ENCODE measurements at regions not wholly inside any gene's neighbourhood (a gene's known extent, or its start where the extent isn't known, plus 50 kb on each side); places are given as distances from the start of the nearest gene placed in this dataset.

- intact Hi-C loops (cut with DNase I), result no loop called here
- no peaks in the 10 kb centered on the region for H3K36me3 ChIP-seq
- H3K27ac ChIP-seq, result no peak overlapping the region
- H3K4me1 ChIP-seq, result peaks cover 0 to 28% (median 5%) of the 10 kb centered on the region in 3 donors
- H3K9me3 ChIP-seq, result no peaks in the 10 kb centered on the region
- H3K27me3 ChIP-seq, result no peaks in the 10 kb centered on the region
- TF ChIP-seq CTCF (IDR thresholded peaks at IDR 0.05), result no peak
- TF ChIP-seq POLR2A (IDR thresholded peaks at IDR 0.05), result no peak
- DNase-seq, result no peak
- 61 to 79% methylated on average over 9 of the region's 9 CpGs for WGBS, 2 donors
- H3K4me3 ChIP-seq, result no peak overlapping the region
Observed at GRCh38 chr3:113128386-113129015, 82.9 kb upstream of the BOC start.

- Histone ChIP-seq H3K4me3 (no peak overlapping the region), H3K4me1 (peaks cover 0 to 28% (median 5%) of the 10 kb centered on the region in 3 donors), H3K27me3 (no peaks in the 10 kb centered on the region), H3K27ac (peak overlapping the region in 1 of 4 donors; percentile 7), H3K36me3 (no peaks in the 10 kb centered on the region), H3K9me3 (no peaks in the 10 kb centered on the region)
- intact Hi-C loops (cut with DNase I), result no loop called here
- TF ChIP-seq CTCF (IDR thresholded peaks at IDR 0.05) (no peak), POLR2A (IDR thresholded peaks at IDR 0.05) (no peak)
- 71 to 78% methylated on average over 5 of the region's 5 CpGs for WGBS, 2 donors
- no peak for DNase-seq
Observed at GRCh38 chr3:113129168-113129567, 82.2 kb upstream of the BOC start.

- intact Hi-C loops (cut with DNase I), result no loop called here
- peaks cover 0 to 38% (median 5%) of the 10 kb centered on the region in 3 donors for H3K4me1 ChIP-seq
- no peaks in the 10 kb centered on the region for H3K9me3 ChIP-seq
- no peak overlapping the region for H3K4me3 ChIP-seq
- TF ChIP-seq POLR2A (IDR thresholded peaks at IDR 0.05), result no peak
- no peak for TF ChIP-seq CTCF (IDR thresholded peaks at IDR 0.05)
- WGBS, 2 donors, result 49 to 67% methylated on average over 2 of the region's 2 CpGs
- H3K27ac ChIP-seq, result peak overlapping the region in 3 of 4 donors; percentile 1 to 39 (median 23)
- no peaks in the 10 kb centered on the region for H3K27me3 ChIP-seq
- no peaks in the 10 kb centered on the region for H3K36me3 ChIP-seq
- DNase-seq, result no peak
Observed at GRCh38 chr3:113132571-113132996, 78.8 kb upstream of the BOC start.

- intact Hi-C loops (cut with DNase I), result no loop called here
- 36 to 52% methylated on average over 3 of the region's 3 CpGs for WGBS, 2 donors
- DNase-seq, result no peak
- Histone ChIP-seq H3K36me3 (no peaks in the 10 kb centered on the region), H3K9me3 (no peaks in the 10 kb centered on the region), H3K4me1 (peaks cover 0 to 33% (median 5%) of the 10 kb centered on the region in 3 donors), H3K27me3 (no peaks in the 10 kb centered on the region), H3K27ac (peak overlapping the region in 2 of 4 donors; percentile 1 to 39), H3K4me3 (no peak overlapping the region)
- TF ChIP-seq POLR2A (IDR thresholded peaks at IDR 0.05), result no peak
Observed at GRCh38 chr3:113133140-113133539, 78.2 kb upstream of the BOC start.

GRCh38 chr3:113136071-113136470 lies 75.3 kb upstream of the BOC start:
- H3K4me3 ChIP-seq, result no peak overlapping the region
- H3K27ac ChIP-seq, result peak overlapping the region in 1 of 4 donors; percentile 1
- no peaks in the 10 kb centered on the region for H3K27me3 ChIP-seq
- TF ChIP-seq CTCF (IDR thresholded peaks at IDR 0.05), result peak in 5 of 6 experiments; percentile 50 to 80 (median 57)
- TF ChIP-seq POLR2A (IDR thresholded peaks at IDR 0.05), result no peak
- H3K9me3 ChIP-seq, result no peaks in the 10 kb centered on the region
- intact Hi-C loops (cut with DNase I), result loop anchor here (5.0 kb wide), 1 partner anchor 151 kb away; no protein-coding TSS in a partner anchor
- peaks cover 0 to 33% (median 10%) of the 10 kb centered on the region in 3 donors for H3K4me1 ChIP-seq
- DNase-seq, result no peak
- WGBS, 2 donors, result 20 to 32% methylated on average over 6 of the region's 6 CpGs
- H3K36me3 ChIP-seq, result no peaks in the 10 kb centered on the region

All from esophagus squamous epithelium (tissue), 5 donors.